Lung (tissue), 11 donors: ENCODE measurements at regions not wholly inside any gene's neighbourhood (a gene's known extent, or its start where the extent isn't known, plus 50 kb on each side); places are given as distances from the start of the nearest gene placed in this dataset.

Source experiments
- ATAC-seq: fragments of 200-7000 bp; cut with Tn5 transposase; one replicate; pipeline ENCODE4 v1.9.1; 2020; ENCODE audit warnings: moderate number of reproducible peaks; ENCODE audit not compliant: insufficient read depth, low FRiP score
- DNase-seq, 3 donors: peaks; one replicate each; pipeline ENCODE4 v3.0.0-alpha.2; 2013 to 2017
- H3K27ac ChIP-seq, 2 donors: one replicate each; pipeline ENCODE4 v1.5.1; 2013; ENCODE audit warnings: mild to moderate bottlenecking in 2 of 2, moderate library complexity in 2 of 2, control low read depth in 1 of 2, inconsistent platforms in 1 of 2, low read depth in 1 of 2, low read length in 1 of 2
- H3K27me3 ChIP-seq, 3 donors: one replicate each; pipeline ENCODE4 v1.5.1; 2013; ENCODE audit warnings: low read length in 2 of 3; ENCODE audit not compliant: control insufficient read depth in 3 of 3, insufficient read depth in 3 of 3
- H3K36me3 ChIP-seq, 4 donors: one replicate each; pipeline ENCODE4 v1.5.1; 2013; ENCODE audit warnings: low read length in 4 of 4, mild to moderate bottlenecking in 1 of 4, moderate library complexity in 1 of 4; ENCODE audit not compliant: control insufficient read depth in 4 of 4, insufficient read depth in 4 of 4
- H3K4me1 ChIP-seq, 5 donors: one replicate each; pipeline ENCODE4 v1.5.1; 2013; ENCODE audit warnings: low read length in 5 of 5, mild to moderate bottlenecking in 2 of 5, moderate library complexity in 1 of 5; ENCODE audit not compliant: control insufficient read depth in 5 of 5, insufficient read depth in 5 of 5
- H3K4me3 ChIP-seq: one replicate; pipeline ENCODE4 v1.5.1; 2013; ENCODE audit warnings: mild to moderate bottlenecking, control low read depth, moderate library complexity
- H3K9ac ChIP-seq, 2 donors: one replicate each; pipeline ENCODE4 v1.5.1; 2013; ENCODE audit warnings: low read length in 2 of 2, control low read depth in 1 of 2; ENCODE audit not compliant: insufficient read depth in 1 of 2
- H3K9me3 ChIP-seq, 4 donors: one replicate each; pipeline ENCODE4 v1.5.1; 2013; ENCODE audit warnings: low read length in 3 of 4, mild to moderate bottlenecking in 1 of 4, moderate library complexity in 1 of 4; ENCODE audit not compliant: control insufficient read depth in 4 of 4, insufficient read depth in 3 of 4
- WGBS, 2 donors: extraction: QIAGEN DNeasy Blood & Tissue Kit; methylation state at CpG; one replicate each; pipeline ENCODE4 v1.1.7; 2013; 5-methylcytosine and 5-hydroxymethylcytosine counted together
- TF ChIP-seq, protein P1 (sequence below): IDR thresholded peaks from 2 replicates; pipeline ENCODE4 v1.5.1; 2012; ENCODE audit warnings: mild to moderate bottlenecking; ENCODE audit errors: control extremely low read depth, extremely low read depth
- donor health status: control.
- donor health status: control.
- donor health status: Bipolar disorder and iron deficiency.
- donor health status: healthy.
- donor health status: DM: yes; HTN: yes; CAD: no.

DNA sequence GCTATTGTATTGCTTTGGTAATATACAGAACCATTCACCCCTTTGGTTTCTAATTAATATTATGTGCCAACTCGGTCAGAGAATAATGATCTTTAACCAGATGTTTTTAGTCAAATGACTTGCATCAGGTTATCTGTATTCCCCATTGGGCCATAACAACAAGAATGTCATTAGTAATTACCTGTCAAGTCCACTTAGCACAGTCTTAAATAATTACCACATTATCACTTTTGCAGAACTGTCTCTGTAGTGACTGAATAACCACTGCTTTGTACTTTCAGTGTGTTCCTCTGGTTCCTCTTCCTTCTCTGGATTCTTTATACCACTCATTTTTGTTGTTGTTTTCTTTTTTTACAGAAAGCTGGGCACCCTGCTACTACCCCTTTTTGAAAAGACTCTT is 257.7 kb upstream of the SPOCK3 start:
- H3K4me1 ChIP-seq = no peaks in the 10 kb centered on the region
- H3K4me3 ChIP-seq = no peak overlapping the region
- WGBS, 2 donors = 38 to 61% methylated on average over 1 of the region's 1 CpG
- H3K9me3 ChIP-seq = peaks cover 0 to 6% (median 0%) of the 10 kb centered on the region in 4 donors
- no peak overlapping the region for H3K9ac ChIP-seq
- DNase-seq (no peak), ATAC-seq (no peak)
- no peak overlapping the region for H3K27ac ChIP-seq
- H3K36me3 ChIP-seq = no peaks in the 10 kb centered on the region
- TF ChIP-seq, protein P1, sequence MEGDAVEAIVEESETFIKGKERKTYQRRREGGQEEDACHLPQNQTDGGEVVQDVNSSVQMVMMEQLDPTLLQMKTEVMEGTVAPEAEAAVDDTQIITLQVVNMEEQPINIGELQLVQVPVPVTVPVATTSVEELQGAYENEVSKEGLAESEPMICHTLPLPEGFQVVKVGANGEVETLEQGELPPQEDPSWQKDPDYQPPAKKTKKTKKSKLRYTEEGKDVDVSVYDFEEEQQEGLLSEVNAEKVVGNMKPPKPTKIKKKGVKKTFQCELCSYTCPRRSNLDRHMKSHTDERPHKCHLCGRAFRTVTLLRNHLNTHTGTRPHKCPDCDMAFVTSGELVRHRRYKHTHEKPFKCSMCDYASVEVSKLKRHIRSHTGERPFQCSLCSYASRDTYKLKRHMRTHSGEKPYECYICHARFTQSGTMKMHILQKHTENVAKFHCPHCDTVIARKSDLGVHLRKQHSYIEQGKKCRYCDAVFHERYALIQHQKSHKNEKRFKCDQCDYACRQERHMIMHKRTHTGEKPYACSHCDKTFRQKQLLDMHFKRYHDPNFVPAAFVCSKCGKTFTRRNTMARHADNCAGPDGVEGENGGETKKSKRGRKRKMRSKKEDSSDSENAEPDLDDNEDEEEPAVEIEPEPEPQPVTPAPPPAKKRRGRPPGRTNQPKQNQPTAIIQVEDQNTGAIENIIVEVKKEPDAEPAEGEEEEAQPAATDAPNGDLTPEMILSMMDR = no peak
- H3K27me3 ChIP-seq = no peaks in the 10 kb centered on the region

DNA sequence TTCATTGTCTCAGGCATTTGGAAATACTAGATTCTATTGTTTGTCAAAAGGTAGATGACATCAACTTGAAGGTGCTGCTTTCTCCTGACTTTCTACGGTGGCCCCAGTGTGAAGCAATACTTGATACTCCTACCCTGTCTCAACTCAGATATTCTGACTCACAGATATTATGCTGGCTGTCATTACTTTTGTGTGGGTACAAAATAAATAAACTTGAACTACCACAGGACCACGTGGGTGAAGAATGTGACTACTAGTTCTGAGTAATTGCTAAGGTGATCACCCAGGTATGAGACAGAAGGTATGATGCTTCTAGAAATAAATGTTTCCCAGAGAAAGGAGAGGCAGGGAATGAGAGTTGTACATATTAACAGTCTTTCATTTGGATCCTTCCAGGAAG is 275.3 kb upstream of the SPOCK3 start:
- TF ChIP-seq, protein P1 = no peak
- 74 to 86% methylated on average over 2 of the region's 2 CpGs for WGBS, 2 donors
- Histone ChIP-seq H3K27me3 (no peaks in the 10 kb centered on the region), H3K36me3 (no peaks in the 10 kb centered on the region), H3K9me3 (peaks cover 0 to 11% (median 0%) of the 10 kb centered on the region in 4 donors), H3K9ac (no peak overlapping the region), H3K4me3 (no peak overlapping the region), H3K27ac (no peak overlapping the region), H3K4me1 (no peaks in the 10 kb centered on the region)
- DNase-seq = no peak
- ATAC-seq = no peak

DNA sequence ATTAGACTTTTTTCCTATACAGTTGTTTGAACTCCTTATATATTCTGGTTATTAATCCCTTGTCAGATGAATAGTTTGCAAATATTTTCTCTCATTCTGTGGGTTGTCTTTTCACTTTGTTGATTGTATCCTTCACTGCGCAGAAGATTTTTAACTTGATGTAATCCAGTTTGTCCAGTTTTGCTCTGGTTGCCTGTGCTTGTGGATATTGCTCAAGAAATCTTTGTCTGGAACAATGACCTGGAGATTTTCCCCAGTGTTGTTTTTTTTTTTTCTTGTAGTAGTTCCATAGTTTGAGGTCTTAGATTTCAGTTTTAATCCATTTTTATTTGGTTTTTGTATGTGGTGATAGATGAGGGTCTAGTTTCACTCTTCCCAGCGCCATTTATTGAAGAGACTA is 289.8 kb upstream of the SPOCK3 start:
- Histone ChIP-seq H3K4me1 (no peaks in the 10 kb centered on the region), H3K27me3 (no peaks in the 10 kb centered on the region), H3K9me3 (peaks cover 0 to 4% (median 0%) of the 10 kb centered on the region in 4 donors), H3K27ac (no peak overlapping the region), H3K36me3 (no peaks in the 10 kb centered on the region), H3K9ac (no peak overlapping the region), H3K4me3 (no peak overlapping the region)
- 87 to 90% methylated on average over 2 of the region's 2 CpGs for WGBS, 2 donors
- TF ChIP-seq, protein P1 = no peak
- DNase-seq (no peak), ATAC-seq (no peak)

DNA sequence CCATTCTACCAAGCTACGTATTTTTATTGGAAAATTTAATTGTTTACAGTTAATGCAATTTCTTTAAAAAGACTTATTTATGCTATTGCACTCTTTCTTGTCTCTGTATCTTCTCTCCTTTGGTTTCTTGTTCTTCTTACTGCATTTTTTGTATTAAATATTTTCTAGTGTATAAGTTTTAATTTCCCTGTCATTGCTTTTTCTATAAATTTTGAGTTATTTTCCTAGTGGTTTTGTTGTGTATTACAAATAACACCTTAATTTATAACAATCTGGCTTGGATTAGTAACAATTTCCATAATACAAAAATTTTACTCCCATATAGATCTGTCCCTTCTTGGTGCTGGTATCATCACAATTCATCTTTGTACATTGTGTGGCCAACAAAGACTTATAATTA is 303.5 kb upstream of the SPOCK3 start:
- no peak overlapping the region for H3K4me3 ChIP-seq
- H3K27ac ChIP-seq = no peak overlapping the region
- H3K36me3 ChIP-seq = no peaks in the 10 kb centered on the region
- no peak for DNase-seq
- H3K9ac ChIP-seq = no peak overlapping the region
- H3K9me3 ChIP-seq = no peaks in the 10 kb centered on the region
- TF ChIP-seq, protein P1 = no peak
- no peaks in the 10 kb centered on the region for H3K27me3 ChIP-seq
- no peaks in the 10 kb centered on the region for H3K4me1 ChIP-seq
- no peak for ATAC-seq
- WGBS, 2 donors = 85 to 86% methylated on average over 1 of the region's 1 CpG
